Stromal cell of bone marrow (primary cell): ENCODE measurements at regions not wholly inside any gene's neighbourhood (a gene's known extent, or its start where the extent isn't known, plus 50 kb on each side); places are given as distances from the start of the nearest gene placed in this dataset.
A peak's percentile ranks its signal among the peaks of the same experiment; 100 is the strongest.
"Not testable (repeated sequence)": the region's sequence is repeated elsewhere in the genome, so short reads cannot be mapped to it uniquely, and the experiment has no call there.

Source experiments
- DNase-seq: peaks from one replicate; pipeline ENCODE4 v3.0.0-alpha.2; 2012; ENCODE audit warnings: low read depth

GRCh38 chr7:91690541-91691070 is 189.9 kb downstream of the MTERF1 start:
- no peak for DNase-seq

GRCh38 chr7:91691865-91692264 is 188.6 kb downstream of the MTERF1 start:
- DNase-seq, result no peak

- no peak for DNase-seq
Observed at GRCh38 chr7:91692800-91693199, 187.7 kb downstream of the MTERF1 start.

GRCh38 chr7:91694351-91694841 is 186.1 kb downstream of the MTERF1 start:
- DNase-seq, result no peak

DNA sequence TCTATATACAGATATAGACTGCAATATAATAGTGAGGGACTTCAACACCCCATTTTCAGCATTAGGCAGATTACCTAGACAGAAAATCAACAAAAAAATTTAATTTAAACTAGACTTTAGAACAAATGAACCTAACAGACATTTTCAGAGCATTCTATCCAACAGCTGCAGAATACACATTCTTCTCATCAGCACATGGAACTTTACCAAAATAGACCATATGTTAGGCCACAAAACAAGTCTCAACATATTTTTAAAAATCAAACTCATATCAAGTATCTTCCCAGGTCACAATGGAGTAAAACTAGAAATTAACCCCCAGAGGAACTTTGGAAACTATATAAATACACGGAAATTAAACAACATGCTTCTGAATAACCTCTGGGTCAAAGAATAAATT is 169.6 kb downstream of the MTERF1 start:
- no peak for DNase-seq

- no peak for DNase-seq
Observed at GRCh38 chr7:91713669-91714068, 166.8 kb downstream of the MTERF1 start.

- DNase-seq, result no peak
Observed at GRCh38 chr7:91717681-91718470, 162.6 kb downstream of the MTERF1 start.

GRCh38 chr7:91719008-91719407 is 161.5 kb downstream of the MTERF1 start:
- no peak for DNase-seq

- peak; percentile 25 for DNase-seq
Observed at GRCh38 chr7:91720260-91720937, 160.1 kb downstream of the MTERF1 start.

DNA sequence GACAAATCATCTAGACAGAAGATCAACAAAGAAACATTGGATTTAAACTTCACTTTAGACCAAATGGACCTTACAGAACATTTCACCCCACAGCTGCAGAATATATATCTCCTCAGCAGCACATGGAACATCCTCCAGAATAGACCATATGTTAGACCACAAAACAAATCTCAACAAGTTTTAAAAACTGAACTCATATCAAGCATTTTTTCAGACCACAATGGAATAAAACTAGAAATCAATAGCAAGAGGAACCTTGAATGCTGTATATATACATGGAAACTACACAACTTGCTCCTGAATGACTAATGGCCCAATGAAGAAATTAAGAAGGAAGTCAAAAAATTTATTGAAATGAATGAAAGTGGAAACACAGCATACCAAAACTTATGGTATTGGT is 157.7 kb downstream of the MTERF1 start:
- no peak for DNase-seq

GRCh38 chr7:91729046-91729445 is 151.5 kb downstream of the MTERF1 start:
- not testable (repeated sequence) for DNase-seq

DNA sequence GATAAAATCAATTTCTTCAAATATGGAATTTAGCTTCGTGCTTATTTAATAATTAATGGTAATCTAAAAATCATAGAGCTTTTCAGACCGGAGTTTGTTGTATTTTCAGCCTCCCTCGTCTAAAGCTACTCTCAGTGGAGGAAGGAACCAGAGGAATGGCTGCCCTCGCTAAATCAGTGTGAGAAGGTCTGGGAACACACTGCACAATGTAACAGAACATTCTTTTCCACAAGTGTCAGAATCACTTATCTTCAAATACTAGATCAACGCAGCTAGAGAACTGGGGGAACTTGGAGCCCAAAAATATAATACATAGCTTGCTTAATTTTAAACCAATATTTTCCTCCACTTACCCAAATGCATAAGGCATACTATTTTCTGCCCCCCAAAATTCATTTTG is 148.5 kb downstream of the MTERF1 start:
- DNase-seq, result no peak

GRCh38 chr7:91749418-91749817 is 131.1 kb downstream of the MTERF1 start:
- no peak for DNase-seq

DNA sequence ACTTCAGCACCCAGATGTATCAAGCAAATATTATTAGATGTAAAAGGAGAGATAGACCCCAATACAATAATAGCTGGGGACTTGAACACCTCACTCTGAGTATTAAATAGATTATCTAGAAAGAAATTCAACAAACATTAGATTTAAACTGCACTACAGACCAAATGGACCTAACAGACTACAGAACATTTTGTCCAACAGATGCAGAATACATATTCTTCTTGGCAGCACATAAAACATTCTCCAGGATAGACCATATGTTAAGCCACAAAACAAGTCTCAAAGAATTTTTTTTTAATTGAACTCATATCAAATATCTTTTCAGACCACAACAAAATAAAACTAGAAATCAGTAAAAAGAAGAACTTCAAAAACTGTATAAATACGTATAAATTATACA is 130.4 kb downstream of the MTERF1 start:
- no peak for DNase-seq

GRCh38 chr7:91752102-91752501 is 128.4 kb downstream of the MTERF1 start:
- DNase-seq, result no peak

- not testable (repeated sequence) for DNase-seq
Observed at GRCh38 chr7:91754280-91754679, 126.2 kb downstream of the MTERF1 start.

- peak; percentile 47 for DNase-seq
Observed at GRCh38 chr7:91755121-91755520, 125.4 kb downstream of the MTERF1 start.

- peak; percentile 51 for DNase-seq
Observed at GRCh38 chr7:91759205-91759863, 121.2 kb downstream of the MTERF1 start.

DNA sequence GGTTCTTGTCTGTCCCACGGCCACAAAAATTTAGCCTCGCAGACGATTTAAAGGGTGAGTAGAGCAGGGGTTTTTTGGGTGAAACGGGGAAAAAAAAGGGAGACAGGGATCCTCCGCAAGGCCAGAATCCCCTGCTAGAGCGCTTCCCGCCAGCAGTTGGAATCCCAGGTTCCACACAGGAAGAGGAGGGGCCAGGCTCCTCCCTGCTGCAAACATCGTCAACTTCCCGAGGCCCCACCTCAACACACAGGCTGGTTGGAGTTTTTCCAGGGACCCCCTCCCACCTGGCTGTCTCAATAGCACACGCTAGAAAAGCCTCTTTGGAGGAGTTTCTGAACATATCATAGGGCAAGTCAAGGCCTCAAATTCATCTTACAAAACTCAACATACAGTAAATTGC is 112.7 kb downstream of the MTERF1 start:
- no peak for DNase-seq

- DNase-seq, result peak; percentile 58
Observed at GRCh38 chr7:91771394-91771793, 109.1 kb downstream of the MTERF1 start.

DNA sequence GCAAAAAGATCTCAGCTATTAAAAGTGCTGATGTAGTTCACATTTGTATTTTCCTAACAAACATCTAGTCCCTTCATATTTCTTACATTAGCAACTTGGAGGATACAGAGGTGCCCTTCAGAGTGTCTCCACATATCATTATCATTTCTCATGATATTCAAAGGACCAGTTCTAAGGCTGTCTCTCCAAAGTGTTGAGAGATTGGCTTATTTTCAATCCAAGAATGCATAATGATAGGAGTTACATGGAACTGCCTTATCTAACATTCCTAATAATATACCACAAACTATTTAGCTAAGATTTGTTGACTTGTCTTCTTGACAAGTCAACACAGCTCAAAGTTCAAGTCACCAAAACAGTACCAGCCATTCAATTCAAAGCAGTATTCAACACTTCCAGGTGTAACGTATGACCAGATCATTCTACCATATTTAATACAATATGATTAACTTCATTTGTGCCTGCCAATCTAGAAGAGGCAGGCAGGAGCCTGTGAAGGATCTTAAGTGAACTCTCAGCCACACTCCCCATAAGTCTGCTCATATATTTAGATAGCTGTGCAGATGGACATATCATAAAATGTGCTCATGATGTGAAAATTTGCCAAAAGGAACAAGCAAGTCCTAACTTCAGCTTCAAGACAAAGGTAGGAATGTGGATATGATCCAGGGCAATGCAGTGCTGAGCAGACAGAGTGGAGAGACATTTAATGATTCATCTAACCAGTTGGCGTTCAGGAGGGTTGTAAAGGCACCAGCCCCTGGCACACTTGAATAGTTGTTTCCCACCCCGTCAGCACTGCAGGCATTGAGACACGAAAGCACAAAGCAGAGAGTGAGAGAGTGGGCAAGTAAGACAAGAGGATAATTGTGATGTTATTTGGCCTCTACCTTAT is 108.3 kb downstream of the MTERF1 start:
- DNase-seq, result no peak

GRCh38 chr7:91776171-91776570 is 104.3 kb downstream of the MTERF1 start:
- DNase-seq, result no peak
